Aorta (tissue), 5 donors: ENCODE measurements at regions not wholly inside any gene's neighbourhood (a gene's known extent, or its start where the extent isn't known, plus 50 kb on each side); places are given as distances from the start of the nearest gene placed in this dataset.

Experiments used
- ATAC-seq: fragments of 200-7000 bp; cut with Tn5 transposase; one replicate; pipeline ENCODE4 v1.9.1; 2022; ENCODE audit warnings: moderate library complexity; ENCODE audit not compliant: low FRiP score
- DNase-seq, 2 donors: peaks; one replicate each; pipeline ENCODE4 v3.0.0-alpha.2; 2020
- H3K27ac ChIP-seq, 2 donors: one replicate each; pipeline ENCODE4 v1.5.1; 2013; ENCODE audit warnings: low read length in 2 of 2, mild to moderate bottlenecking in 2 of 2, moderate library complexity in 2 of 2, control low read depth in 1 of 2, inconsistent platforms in 1 of 2, low read depth in 1 of 2
- H3K27me3 ChIP-seq, 2 donors: one replicate each; pipeline ENCODE4 v1.6.1; 2013; ENCODE audit warnings: control low read depth in 1 of 2, low read length in 1 of 2, mild to moderate bottlenecking in 1 of 2, moderate library complexity in 1 of 2; ENCODE audit not compliant: insufficient read depth in 2 of 2, control insufficient read depth in 1 of 2
- H3K36me3 ChIP-seq, 2 donors: one replicate each; pipeline ENCODE4 v1.6.1; 2013; ENCODE audit warnings: control low read depth in 1 of 2, low read length in 1 of 2, mild to moderate bottlenecking in 1 of 2; ENCODE audit not compliant: insufficient read depth in 2 of 2, control insufficient read depth in 1 of 2
- H3K4me1 ChIP-seq, 2 donors: one replicate each; pipeline ENCODE4 v1.6.1; 2013; ENCODE audit warnings: low read length in 2 of 2, control low read depth in 1 of 2, mild to moderate bottlenecking in 1 of 2, moderate library complexity in 1 of 2; ENCODE audit not compliant: insufficient read depth in 2 of 2, control insufficient read depth in 1 of 2
- H3K4me3 ChIP-seq, 2 donors: one replicate each; pipeline ENCODE4 v1.5.1; 2013; ENCODE audit warnings: low read length in 2 of 2, control low read depth in 1 of 2, mild to moderate bottlenecking in 1 of 2
- H3K9me3 ChIP-seq: one replicate; pipeline ENCODE4 v1.6.1; 2013; ENCODE audit warnings: mild to moderate bottlenecking, low read length; ENCODE audit not compliant: control insufficient read depth
- WGBS, 2 donors: extraction: QIAGEN DNeasy Blood & Tissue Kit; methylation state at CpG; one replicate each; pipeline ENCODE4 v1.1.7; 2013; 5-methylcytosine and 5-hydroxymethylcytosine counted together
- intact Hi-C, 2 donors: fragments of 100-400 bp; cut with DNase I; formaldehyde crosslinking; loops; one replicate each; pipeline versions ENCODE4 v1.14.2 to v1.15.0; 2022
- donor health status: healthy with polysubstance abuse.
- donor health status: Bipolar disorder and iron deficiency.
- donor health status: DM: no; HTN: no; CAD: no.
- donor health status: DM: no; HTN: no; CAD: no.
- donor health status: DM: yes; HTN: yes; CAD: no.

DNA sequence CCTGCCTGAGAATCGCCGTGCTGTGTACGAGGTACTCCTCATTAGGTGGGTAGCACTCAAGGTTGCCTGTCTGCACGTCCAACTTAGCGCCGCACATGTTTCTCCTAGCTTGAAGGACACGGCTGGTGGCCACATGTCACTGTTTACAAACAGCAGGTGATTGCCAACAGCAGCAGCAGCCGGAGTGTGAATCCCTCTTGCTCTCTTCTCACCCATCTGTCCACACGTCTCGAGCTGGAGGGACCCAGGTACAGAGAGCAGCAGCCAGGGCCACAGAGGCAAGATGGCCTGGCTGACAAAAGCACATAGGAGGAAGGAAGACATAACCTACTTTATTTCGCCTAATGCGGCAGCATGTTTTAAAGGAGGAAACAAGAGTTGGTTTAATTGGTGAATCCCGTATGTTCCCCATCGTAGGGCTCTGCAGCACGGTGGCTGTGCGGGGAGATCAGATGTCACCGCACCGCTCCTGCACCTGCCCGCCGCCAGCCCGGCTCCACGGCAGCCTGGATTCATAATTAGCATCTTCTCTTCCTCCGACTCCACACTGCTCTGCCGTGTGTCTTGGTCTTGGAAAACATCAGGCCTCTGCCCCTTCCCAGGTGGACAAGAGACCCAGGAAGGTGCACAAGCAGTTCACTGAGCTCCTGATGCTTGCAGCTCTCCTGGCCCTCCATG lies 201.6 kb upstream of the IRX1 start:
- no peaks in the 10 kb centered on the region for H3K27me3 ChIP-seq
- no peak for DNase-seq
- 77 to 88% methylated on average over 24 of the region's 24 CpGs for WGBS, 2 donors
- intact Hi-C loops: no loop called here
- H3K4me1 ChIP-seq: no peaks in the 10 kb centered on the region
- no peak for ATAC-seq
- H3K36me3 ChIP-seq: no peaks in the 10 kb centered on the region
- no peak overlapping the region for H3K27ac ChIP-seq
- H3K4me3 ChIP-seq: no peak overlapping the region
- no peaks in the 10 kb centered on the region for H3K9me3 ChIP-seq

DNA sequence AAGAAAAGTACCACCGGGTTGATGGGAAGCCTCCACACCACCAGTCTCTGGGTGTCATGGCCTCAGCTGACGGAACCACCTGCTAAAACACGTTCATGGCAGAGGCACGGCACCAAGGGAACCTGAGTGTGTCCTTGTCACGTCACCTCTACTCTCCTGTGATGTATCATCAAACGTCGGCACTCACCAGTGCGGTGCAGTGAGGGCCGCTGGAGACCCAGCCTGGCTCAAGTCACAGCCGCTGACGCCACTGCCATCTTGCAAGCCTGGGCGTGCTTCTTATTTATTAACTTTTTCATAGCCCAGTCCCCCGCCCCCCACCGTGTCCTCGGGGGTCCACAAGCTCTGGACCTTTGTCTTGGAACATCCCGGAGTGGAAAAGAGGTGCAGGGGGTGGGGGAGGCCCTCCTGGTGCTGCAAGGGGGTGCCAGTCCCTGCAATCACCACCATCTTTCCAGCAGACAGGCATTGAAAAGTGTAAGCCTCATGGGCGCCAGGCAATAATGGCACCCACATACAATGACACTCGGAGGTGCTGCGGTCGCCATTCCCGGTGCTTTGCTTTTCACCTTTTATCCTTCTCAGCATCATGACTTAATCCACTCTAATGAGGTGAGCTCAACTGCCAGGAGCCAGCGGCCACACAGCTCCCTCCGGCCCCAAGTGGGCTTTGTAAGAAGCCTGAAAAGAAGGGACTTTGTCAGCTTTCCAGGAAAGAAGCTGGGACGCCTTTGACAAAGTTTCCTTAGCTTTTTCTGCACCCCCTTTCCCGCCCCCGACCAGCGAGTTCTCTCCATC lies 202.3 kb upstream of the IRX1 start:
- ATAC-seq: no peak

DNA sequence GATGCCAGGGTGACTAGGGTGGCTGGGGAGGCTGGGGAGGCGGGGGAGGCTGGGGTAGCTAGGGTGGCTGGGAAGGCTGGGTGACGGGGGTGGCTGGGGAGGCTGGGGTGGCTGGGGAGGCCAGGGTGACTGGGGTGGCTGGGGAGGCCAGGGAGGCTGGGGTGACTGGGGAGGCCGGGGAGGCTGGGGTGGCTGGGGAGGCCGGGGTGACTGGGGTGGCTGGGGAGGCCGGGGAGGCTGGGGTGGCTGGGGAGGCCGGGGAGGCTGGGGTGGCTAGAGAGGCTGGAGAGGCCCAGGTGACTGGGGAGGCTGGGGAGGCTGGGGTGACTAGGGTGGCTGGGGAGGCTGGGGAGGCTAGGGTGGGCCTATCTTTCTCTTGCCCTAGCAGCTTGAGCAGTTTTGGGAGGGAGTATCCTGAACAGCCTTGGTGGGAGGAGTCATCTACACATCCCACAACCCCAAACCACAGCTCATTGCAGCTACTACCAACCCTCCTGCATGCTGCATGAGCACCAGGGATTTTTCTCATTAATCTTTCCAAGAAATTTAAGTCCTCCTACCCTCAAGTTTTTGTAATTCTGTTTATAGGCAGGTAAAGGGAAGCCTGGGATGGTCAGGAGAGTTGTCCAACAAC lies 203.2 kb upstream of the IRX1 start:
- H3K4me1 ChIP-seq: no peaks in the 10 kb centered on the region
- H3K36me3 ChIP-seq: no peaks in the 10 kb centered on the region
- DNase-seq: peak; percentile 63 to 81
- no peak overlapping the region for H3K4me3 ChIP-seq
- no peaks in the 10 kb centered on the region for H3K27me3 ChIP-seq
- ATAC-seq: no peak
- no peak overlapping the region for H3K27ac ChIP-seq
- H3K9me3 ChIP-seq: no peaks in the 10 kb centered on the region
- intact Hi-C loops: no loop called here
- 87 to 88% methylated on average over 6 of the region's 6 CpGs for WGBS, 2 donors

More for the DNA sequence above, 202.3 kb upstream of the IRX1 start:
- intact Hi-C loops: no loop called here
- H3K27me3 ChIP-seq: no peaks in the 10 kb centered on the region
- no peaks in the 10 kb centered on the region for H3K36me3 ChIP-seq
- H3K4me3 ChIP-seq: no peak overlapping the region
- H3K9me3 ChIP-seq: no peaks in the 10 kb centered on the region
- H3K4me1 ChIP-seq: no peaks in the 10 kb centered on the region
- no peak overlapping the region for H3K27ac ChIP-seq
- WGBS, 2 donors: 85 to 90% methylated on average over 27 of the region's 27 CpGs
- no peak for DNase-seq

DNA sequence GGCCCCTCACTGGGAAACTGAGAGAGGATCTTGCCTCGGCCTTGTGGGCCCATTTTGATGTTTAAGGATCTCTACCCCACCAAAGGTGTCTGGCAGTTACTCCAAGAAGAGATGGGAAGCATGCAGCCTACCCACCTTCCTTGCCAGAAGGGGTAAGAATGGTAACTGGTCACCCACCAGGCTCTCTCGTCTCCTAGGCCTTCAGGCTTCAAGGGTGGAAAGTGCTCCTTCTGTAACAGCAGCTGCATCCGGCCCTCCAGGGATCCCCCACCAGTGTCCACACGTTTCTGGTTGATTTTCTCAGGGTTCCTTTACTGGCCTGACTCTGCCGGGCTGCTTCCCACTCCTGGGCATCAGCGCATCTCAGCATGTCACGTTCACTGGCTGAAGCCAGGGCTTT lies 204.4 kb upstream of the IRX1 start:
- intact Hi-C loops: no loop called here
- H3K4me3 ChIP-seq: no peak overlapping the region
- WGBS, 2 donors: 83 to 85% methylated on average over 7 of the region's 7 CpGs
- H3K27me3 ChIP-seq: no peaks in the 10 kb centered on the region
- ATAC-seq (no peak), DNase-seq (no peak)
- no peak overlapping the region for H3K27ac ChIP-seq
- no peaks in the 10 kb centered on the region for H3K36me3 ChIP-seq
- no peaks in the 10 kb centered on the region for H3K9me3 ChIP-seq
- no peaks in the 10 kb centered on the region for H3K4me1 ChIP-seq

DNA sequence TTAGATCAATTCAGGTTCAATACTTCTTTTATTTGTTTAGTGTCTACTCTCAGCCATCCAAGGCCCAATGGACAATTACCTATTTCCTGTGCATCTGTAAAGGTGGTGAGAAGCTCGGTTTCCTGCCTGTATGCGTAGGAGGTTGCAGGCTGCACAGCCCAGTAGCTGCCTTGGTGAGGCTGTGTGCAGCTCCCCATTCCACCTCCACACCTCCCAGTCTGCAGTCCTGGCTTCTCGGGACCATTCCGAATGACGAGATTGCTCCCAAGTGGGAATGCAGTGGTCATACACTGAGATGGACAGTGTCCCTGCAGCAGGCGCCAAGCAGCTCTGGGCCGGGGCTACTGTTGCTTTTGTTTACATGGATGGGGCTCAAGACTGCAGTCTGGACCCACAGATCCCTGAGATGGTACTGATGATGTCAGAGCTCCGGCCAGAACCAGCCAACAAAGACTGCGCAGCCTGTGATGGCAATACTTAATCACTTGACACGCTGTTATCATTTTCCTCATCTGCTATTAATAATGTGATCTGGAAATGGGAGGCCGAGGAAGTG lies 206.1 kb upstream of the IRX1 start:
- H3K36me3 ChIP-seq: no peaks in the 10 kb centered on the region
- ATAC-seq: no peak
- H3K27ac ChIP-seq: no peak overlapping the region
- no peaks in the 10 kb centered on the region for H3K4me1 ChIP-seq
- no peak overlapping the region for H3K4me3 ChIP-seq
- H3K27me3 ChIP-seq: no peaks in the 10 kb centered on the region
- DNase-seq: no peak
- intact Hi-C loops: no loop called here
- H3K9me3 ChIP-seq: no peaks in the 10 kb centered on the region
- WGBS, 2 donors: 66 to 68% methylated on average over 11 of the region's 11 CpGs

DNA sequence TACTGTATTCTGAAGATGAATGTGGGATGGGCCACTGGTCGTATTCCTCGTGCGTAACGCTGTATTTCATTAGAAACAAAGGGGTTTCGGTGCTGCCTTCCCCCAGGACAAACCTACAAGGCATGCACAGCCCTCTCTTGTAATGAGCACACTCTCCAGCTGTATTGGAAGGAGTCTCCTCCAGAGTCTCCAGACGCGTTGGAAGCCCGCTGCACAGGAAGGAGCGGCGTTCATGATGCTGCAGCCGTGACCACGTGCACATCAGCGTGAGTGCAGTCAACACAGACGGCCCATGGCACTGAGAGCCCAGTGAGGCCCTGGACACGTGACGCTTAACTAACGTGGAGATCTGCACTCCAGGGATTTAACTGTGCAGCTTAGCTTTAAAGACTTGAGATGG lies 209.0 kb upstream of the IRX1 start:
- no peaks in the 10 kb centered on the region for H3K27me3 ChIP-seq
- intact Hi-C loops: no loop called here
- DNase-seq (no peak), ATAC-seq (no peak)
- H3K4me3 ChIP-seq: no peak overlapping the region
- WGBS, 2 donors: 69 to 78% methylated on average over 17 of the region's 17 CpGs
- no peaks in the 10 kb centered on the region for H3K4me1 ChIP-seq
- no peaks in the 10 kb centered on the region for H3K9me3 ChIP-seq
- no peaks in the 10 kb centered on the region for H3K36me3 ChIP-seq
- no peak overlapping the region for H3K27ac ChIP-seq

DNA sequence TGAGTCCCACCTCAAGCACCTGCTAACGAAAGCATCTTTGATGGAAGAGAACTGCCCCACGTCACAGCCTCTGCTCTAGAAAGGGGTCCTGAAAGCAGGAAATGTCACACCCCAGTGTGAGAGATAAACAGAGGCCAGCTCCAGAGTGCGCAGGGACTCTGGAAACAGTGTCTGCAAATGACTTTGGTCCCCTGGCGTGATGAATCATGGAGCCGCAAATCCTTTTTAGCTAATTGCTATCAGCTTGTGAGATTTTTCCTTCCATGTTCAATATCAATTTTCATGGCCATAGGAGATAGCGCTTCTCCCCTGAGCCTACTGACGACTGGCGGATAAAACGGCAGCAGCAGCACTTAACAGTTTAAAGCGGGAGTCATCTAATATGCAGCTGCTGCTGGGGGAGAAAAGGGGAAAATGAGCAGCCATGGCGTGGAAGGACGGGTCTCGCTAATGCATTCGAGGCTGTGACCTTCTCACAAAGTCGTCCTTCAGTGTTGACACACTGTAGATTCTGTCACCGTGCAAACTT lies 209.6 kb upstream of the IRX1 start:
- Histone ChIP-seq H3K27me3 (no peaks in the 10 kb centered on the region), H3K4me1 (no peaks in the 10 kb centered on the region), H3K4me3 (no peak overlapping the region), H3K36me3 (no peaks in the 10 kb centered on the region), H3K27ac (no peak overlapping the region), H3K9me3 (no peaks in the 10 kb centered on the region)
- DNase-seq (no peak), ATAC-seq (no peak)
- WGBS, 2 donors: 51 to 54% methylated on average over 16 of the region's 16 CpGs
- intact Hi-C loops: no loop called here

DNA sequence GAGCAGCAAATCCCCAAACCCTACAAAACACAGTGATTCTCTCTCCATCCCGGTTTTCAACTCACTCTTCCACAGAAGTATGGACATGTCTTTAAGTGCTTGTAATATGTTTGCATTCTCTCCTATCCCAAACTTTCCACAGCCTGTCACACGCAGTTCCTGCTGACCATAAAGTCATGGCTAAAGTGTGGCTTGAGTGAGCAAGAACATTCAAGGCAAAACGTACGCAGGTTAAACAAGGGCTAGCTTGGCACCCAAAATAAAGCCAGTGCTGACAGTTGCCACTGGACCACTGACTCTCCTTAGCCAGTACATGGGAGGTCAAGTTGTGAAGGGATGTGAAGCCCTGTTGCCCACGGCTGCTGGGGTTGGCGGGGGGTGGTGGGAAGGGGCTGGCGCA lies 211.1 kb upstream of the IRX1 start:
- intact Hi-C loops: no loop called here
- no peak for DNase-seq
- WGBS, 2 donors: 84 to 88% methylated on average over 7 of the region's 7 CpGs
- no peak for ATAC-seq
- no peaks in the 10 kb centered on the region for H3K27me3 ChIP-seq
- H3K36me3 ChIP-seq: no peaks in the 10 kb centered on the region
- no peaks in the 10 kb centered on the region for H3K9me3 ChIP-seq
- H3K4me1 ChIP-seq: no peaks in the 10 kb centered on the region
- H3K27ac ChIP-seq: no peak overlapping the region
- no peak overlapping the region for H3K4me3 ChIP-seq
